Stimulated activated CD4-positive, alpha-beta T cell treated with anti-CD3 and anti-CD28 coated beads, Interleukin-2, amount 100 ng/mL, for 4 hours (primary cell): ENCODE measurements at regions not wholly inside any gene's neighbourhood (a gene's known extent, or its start where the extent isn't known, plus 50 kb on each side); places are given as distances from the start of the nearest gene placed in this dataset.

ENCODE experiments used
- DNase-seq: peaks from one replicate; pipeline ENCODE4 v3.0.0-alpha.2; 2020; ENCODE audit warnings: low read depth

DNA sequence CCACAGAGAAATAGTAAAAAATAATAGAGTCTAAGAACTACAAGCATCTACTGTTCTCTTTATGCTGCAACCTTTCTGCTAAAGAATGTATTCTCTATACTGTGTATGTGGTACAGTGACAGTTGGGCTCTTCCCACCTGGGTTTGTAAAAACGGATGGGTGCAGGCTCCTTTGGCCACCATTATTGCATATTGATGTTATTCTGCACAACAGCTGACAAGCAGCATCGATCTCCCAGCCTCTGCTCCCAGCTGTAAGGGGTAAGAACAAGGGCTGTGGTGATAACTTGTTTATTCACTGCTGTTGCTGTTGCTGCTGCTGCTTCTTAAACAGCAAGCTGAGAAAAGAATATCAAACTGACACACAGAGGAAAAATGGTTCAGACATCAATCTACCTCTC is 56.1 kb downstream of the KCNRG start:
- DNase-seq: no peak

GRCh38 chr13:50072676-50073075 is 57.4 kb downstream of the KCNRG start:
- DNase-seq: no peak

GRCh38 chr13:50073340-50073739 is 58.1 kb downstream of the KCNRG start:
- no peak for DNase-seq

DNA sequence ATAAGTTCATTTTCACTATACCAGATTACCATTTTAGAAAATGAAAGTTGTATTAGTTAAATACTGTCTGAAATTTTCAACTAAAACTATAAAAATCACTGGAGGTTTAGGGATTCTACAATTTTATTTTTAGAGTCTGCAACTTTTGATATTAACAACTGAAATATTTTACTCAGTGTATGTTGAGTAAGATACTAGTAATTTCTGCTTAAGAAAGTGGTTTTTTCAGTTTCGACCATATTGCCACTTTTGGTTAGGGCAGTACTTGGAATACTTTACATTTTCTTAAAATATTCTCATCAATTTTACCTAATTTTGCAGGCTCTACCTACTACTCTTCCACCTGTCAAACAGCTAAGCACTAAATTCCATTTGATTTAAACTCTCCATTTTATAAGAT is 59.6 kb downstream of the KCNRG start:
- no peak for DNase-seq

GRCh38 chr13:50075619-50076097 is 60.4 kb downstream of the KCNRG start:
- DNase-seq: no peak

- DNase-seq: no peak
Measured at GRCh38 chr13:50077431-50077830, 62.2 kb downstream of the KCNRG start.

DNA sequence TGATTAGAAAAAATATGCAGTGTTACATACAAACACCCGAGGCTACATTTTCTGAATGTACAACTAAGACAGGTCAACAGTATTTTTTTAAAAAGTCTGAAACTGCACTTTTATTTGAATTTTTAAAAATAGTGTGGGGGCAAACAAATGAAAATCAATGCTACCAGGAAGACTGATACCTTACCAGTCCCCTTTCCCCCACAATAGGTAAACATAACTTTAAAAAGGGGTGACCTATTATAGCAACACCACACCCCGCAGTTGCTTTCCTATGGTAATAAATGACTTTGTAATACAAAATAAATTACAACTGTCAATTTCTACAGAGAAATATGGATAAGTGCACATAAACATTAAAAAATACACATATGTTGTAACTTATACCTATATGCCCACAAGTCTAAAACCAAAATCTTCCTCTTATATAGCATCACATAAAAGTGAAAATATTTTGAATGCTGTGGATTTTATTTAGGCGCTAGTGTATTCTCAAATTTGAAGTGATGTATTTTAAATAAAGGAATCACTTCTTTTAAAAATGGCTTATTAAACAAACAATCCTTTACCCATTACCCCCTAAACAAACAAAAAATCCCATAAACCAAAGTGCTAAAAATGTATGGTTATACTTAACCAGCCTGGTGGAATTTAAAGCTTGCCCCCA is 63.1 kb downstream of the KCNRG start:
- DNase-seq: no peak

GRCh38 chr13:50078895-50079654 is 63.8 kb downstream of the KCNRG start:
- no peak for DNase-seq

- DNase-seq: no peak
Measured at GRCh38 chr13:50079655-50080202, 64.5 kb downstream of the KCNRG start.

DNA sequence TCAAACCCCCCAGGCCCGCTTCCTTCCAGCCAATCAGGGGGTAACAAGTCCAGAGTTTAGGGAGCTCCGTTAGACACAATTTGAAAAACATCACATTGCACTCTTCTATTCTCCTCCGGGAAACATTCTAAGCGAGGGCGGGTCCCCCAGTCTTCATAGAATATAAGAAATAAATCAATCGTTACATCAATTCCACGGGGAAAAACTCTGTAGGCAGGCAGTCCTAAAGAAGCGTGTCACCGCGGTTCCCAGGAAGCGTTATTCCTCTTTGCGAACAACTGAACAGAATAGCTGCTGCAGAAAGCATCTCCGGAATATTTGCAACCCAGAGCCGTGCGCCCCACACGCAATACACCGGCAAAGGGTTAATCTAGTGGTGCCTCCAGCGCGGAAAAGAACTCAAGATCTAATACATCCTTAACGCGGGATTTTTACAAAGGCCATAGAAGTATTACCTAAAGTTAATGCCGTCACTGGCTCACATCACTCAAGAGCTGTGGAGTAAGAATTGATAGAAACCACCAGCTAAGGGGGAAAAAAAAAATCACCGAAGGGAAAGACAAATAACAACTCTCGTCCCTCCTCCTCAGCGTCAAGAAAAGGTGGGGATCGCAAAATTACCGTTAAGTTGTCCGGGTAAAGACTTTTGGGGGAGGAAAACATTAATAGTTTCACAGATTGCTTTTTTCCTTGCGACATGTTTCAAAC is 65.1 kb downstream of the KCNRG start:
- no peak for DNase-seq

DNA sequence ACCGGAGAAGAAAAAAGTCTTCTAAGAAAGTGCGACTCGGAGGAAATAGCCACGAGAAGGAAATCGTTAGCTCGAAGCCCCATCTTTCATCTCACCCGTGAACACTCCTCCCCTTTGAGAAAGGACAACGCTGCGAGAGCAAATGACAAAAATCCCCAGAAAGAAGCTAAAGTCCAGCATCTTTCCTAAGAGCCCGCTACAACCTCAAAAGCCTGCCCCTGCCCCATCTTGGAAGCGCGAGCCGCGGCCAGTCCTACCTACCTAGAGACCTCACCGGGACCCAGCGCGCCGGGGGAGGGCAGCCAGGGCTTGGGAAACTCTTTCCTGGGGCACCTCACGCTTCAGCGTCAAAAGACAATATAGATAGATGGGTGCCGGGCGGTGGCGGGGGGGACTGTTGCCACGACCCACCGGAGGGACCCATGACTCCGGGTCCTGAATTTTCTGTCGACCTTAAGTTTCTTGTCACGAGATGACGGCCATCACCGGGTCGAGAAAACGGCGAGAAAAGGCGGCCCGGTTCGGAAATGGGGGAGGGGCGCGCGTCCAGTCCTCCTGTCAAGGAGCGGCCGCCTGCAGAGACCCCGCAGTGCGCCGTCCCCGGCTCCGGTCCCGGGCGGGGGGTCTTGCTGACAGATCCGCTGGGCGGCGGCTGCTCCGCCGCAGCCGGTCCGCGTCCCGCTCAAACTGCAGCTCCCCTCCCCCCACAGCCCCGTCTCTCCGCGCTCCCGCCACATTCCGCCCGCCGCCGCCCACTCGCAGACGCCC is 65.9 kb downstream of the KCNRG start:
- no peak for DNase-seq

DNA sequence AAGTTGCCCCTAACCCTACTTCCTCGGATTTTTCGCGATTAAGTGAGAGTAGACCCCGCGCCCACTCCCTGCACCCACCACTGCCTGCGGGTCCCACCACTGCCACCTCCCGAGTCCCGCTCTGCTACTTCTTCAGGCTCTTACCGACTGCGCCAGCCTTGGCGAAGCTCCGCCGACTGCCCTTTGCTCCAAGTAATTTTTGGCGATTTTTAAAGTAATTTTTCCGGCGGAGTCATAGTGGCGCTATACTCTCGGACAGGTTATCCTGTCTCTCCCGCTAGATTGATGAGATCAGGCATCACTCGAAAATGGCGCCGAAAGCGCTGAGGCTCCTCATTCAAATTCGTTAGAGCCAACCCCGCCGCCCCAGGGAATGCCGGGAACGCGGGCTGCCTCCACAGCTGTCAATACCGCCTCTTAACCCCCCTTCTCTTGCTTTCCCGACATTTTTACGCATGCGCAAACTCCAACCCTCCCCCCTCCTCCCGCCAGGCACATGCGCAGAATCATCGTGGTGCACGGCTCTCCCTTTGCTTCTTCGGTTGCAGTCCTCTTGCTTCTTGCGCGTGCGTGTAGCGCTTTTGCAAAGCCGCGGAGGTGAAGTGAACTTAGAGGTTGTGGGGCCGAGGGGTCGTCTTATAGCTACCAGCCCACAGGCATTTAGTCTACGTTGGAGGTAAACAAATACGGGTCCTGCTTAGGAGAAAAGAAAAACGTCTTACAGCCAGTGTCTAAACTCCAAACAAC is 66.6 kb downstream of the KCNRG start:
- DNase-seq: peak; percentile 97

- peak; percentile 78 for DNase-seq
Measured at GRCh38 chr13:50082426-50083281, 67.4 kb downstream of the KCNRG start.

- DNase-seq: no peak
Measured at GRCh38 chr13:50085063-50085462, 69.8 kb downstream of the KCNRG start.

DNA sequence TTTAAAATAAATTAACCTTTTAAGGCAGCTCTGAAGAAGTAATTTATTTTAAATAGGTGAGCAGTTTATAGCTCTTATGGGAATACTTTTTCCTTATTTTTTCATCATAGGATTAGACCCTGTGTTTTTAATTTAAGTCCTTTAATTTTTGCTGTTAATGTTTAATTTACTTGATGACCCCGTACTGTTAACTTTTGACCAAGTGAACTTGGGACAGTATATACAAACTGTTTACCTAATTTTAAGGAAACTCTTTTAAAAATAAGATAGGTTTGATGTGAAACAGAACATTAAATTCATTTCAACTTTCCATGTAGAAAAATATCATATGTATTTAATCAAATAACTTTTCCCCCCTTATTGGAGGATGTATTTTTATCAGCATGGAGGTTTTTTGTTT is 74.4 kb downstream of the KCNRG start:
- DNase-seq: no peak

DNA sequence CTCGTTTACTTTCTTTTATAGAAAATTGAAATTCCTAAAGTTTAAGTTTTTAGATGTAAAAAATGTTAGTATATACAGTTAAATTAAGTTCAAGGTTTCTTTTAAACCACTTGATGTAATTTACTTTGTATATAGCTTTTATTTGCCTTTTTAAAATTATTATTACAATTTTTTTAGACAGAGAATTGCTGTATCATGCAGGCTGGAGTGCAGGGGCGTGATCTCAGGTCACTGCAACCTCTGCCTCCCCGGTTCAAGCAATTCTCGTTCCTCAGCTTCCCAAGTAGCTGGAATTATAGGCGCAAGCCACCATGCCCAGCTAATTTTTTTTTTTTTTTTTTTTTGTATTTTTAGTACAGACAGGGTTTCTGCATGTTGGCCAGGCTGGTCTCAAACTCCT is 75.0 kb downstream of the KCNRG start:
- no peak for DNase-seq

DNA sequence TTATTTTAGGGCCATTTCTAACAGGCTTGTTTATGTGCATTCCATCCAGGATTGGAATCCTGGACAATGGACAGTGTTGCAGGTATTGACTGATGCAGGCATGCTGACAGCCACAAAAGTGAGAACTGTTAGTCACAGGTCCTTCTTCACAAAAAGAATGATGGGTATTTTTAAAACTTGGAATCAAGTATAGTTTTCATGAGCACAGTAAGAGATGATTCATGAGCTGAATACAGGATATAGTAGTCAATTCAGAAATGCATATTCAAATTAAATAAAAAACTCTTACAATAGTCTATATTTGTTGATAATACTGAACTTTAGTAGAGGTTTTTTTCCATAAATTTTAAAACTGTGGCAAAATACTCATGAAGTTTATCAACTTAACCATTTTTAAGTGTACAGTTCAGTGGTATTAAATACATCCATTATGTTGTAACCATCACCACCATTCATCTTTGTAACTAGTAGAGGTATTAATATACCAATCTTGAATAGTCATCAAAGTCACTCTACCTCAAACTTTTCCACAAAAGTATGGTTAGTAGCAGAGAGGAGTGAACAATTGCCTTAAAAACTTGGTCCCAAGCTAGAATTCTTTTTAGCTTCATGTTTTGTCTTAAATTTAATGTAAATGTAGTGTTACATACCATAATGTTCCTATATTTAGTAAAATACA is 79.5 kb downstream of the KCNRG start:
- no peak for DNase-seq

- no peak for DNase-seq
Measured at GRCh38 chr13:50098693-50099092, 83.4 kb downstream of the KCNRG start.

DNA sequence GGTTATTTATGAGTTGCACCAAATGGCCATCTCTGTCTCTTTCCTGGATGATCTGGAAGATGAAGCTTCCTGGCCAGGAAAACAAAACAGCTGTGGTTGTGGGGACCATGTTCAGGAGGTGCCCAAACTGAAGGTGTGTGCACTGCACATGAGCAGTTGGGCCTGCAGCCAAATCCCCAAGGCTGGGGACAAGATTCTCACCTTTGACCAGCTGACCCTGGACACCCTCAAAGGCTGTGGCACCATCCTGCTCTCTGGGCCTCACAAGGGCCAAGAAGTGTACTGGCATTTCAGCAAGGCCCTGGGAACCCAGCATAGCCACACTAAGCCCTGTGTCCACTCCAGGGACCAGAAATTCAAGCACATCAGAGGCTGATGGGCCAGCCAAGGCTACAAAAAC is 84.2 kb downstream of the KCNRG start:
- no peak for DNase-seq

DNA sequence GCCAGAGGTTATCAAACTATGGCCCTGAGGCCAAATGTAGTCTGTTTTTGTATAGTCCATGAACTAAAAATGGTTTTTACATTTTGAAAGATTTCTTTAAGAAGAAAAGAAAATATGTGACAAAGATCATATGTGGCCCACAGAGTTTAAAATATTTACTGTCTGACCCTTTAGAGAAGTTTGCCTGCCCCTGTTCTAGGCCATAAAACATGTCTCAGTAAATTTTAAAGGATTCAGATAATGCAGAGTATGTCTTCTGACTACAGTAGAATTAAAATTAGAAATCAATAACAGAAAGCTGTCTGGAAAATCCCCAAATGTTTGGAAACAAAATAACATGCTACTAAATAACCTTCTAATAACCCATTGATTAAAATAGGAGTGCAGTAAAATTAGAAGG is 86.3 kb downstream of the KCNRG start:
- no peak for DNase-seq
